Colonic mucosa (tissue), 4 donors: ENCODE measurements at regions not wholly inside any gene's neighbourhood (a gene's known extent, or its start where the extent isn't known, plus 50 kb on each side); places are given as distances from the start of the nearest gene placed in this dataset.

Experiments
- DNase-seq: peaks from one replicate; pipeline ENCODE4 v3.0.0-alpha.2; 2020
- H3K27ac ChIP-seq: fragments of 200-600 bp; one replicate; pipeline ENCODE4 v1.8.0; 2021
- H3K27me3 ChIP-seq: fragments of 200-600 bp; one replicate; pipeline ENCODE4 v1.8.0; 2021
- H3K36me3 ChIP-seq: fragments of 200-600 bp; one replicate; pipeline ENCODE4 v1.8.0; 2021
- H3K4me1 ChIP-seq: fragments of 200-600 bp; one replicate; pipeline ENCODE4 v1.8.0; 2021; ENCODE audit warnings: mild to moderate bottlenecking
- H3K4me3 ChIP-seq: fragments of 200-600 bp; one replicate; pipeline ENCODE4 v1.8.0; 2021
- H3K9ac ChIP-seq, 2 donors: one replicate each; pipeline ENCODE4 v1.7.0; 2013; ENCODE audit warnings: control low read depth in 2 of 2, low read depth in 2 of 2, low read length in 2 of 2
- H3K9me3 ChIP-seq: fragments of 200-600 bp; one replicate; pipeline ENCODE4 v1.8.0; 2021
- intact Hi-C: fragments of 100-400 bp; cut with DNase I; formaldehyde crosslinking; loops from one replicate; pipeline ENCODE4 v1.14.1; 2022
- TF ChIP-seq, protein P1 (sequence below): fragments of 200-600 bp; IDR thresholded peaks from one replicate; pipeline ENCODE4 v1.8.0; 2022; ENCODE audit warnings: antibody characterized with exemption, mild to moderate bottlenecking
- donor health status: healthy.
- donor health status: DM: no; HTN: no; CAD: no.
- donor health status: DM: no; HTN: no; CAD: no.

DNA sequence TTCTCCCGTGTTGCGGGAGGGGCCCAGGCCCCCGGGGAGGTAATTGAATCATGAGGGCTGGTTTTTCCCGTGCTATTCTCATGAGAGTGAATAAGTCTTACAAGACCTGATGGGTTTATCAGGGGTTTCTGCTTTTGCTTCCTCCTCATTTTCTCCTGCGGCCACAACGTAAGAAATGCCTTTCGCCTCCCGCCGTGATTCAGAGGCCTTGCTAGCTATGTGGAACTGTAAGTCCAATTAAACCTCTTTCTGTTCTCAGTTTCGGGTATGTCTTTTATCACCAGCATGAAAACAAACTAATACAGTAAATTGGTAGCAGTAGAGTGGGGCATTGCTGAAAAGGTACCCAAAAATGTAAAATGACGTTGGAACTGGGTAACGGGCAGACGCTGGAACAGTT is 1035.1 kb downstream of the DTWD2 start:
- TF ChIP-seq, protein P1, sequence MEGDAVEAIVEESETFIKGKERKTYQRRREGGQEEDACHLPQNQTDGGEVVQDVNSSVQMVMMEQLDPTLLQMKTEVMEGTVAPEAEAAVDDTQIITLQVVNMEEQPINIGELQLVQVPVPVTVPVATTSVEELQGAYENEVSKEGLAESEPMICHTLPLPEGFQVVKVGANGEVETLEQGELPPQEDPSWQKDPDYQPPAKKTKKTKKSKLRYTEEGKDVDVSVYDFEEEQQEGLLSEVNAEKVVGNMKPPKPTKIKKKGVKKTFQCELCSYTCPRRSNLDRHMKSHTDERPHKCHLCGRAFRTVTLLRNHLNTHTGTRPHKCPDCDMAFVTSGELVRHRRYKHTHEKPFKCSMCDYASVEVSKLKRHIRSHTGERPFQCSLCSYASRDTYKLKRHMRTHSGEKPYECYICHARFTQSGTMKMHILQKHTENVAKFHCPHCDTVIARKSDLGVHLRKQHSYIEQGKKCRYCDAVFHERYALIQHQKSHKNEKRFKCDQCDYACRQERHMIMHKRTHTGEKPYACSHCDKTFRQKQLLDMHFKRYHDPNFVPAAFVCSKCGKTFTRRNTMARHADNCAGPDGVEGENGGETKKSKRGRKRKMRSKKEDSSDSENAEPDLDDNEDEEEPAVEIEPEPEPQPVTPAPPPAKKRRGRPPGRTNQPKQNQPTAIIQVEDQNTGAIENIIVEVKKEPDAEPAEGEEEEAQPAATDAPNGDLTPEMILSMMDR: no peak
- Histone ChIP-seq H3K27me3 (no peaks in the 10 kb centered on the region), H3K4me3 (no peak overlapping the region), H3K27ac (no peak overlapping the region), H3K4me1 (no peaks in the 10 kb centered on the region), H3K36me3 (no peaks in the 10 kb centered on the region), H3K9ac (no peak overlapping the region), H3K9me3 (no peaks in the 10 kb centered on the region)
- no peak for DNase-seq
- intact Hi-C loops: no loop called here

DNA sequence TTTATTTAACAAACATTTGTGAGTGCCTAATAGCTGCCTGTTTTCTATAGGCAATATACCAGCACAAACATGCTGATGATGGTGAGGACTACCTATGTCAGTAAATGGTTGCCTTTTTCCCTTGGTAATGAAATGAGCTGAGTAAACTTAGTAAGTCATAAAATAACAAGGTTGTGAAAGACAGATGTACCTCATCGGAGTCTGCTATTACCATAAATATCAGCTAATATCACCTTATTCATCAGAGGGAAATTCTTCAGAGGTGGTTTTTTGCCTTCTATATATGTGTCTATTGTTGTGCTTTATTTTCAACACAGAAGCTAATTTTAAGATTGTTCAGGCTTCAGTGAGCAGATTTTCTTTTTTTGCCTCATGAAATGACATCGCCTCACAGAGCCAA is 1040.5 kb downstream of the DTWD2 start:
- H3K27me3 ChIP-seq: no peaks in the 10 kb centered on the region
- intact Hi-C loops: no loop called here

DNA sequence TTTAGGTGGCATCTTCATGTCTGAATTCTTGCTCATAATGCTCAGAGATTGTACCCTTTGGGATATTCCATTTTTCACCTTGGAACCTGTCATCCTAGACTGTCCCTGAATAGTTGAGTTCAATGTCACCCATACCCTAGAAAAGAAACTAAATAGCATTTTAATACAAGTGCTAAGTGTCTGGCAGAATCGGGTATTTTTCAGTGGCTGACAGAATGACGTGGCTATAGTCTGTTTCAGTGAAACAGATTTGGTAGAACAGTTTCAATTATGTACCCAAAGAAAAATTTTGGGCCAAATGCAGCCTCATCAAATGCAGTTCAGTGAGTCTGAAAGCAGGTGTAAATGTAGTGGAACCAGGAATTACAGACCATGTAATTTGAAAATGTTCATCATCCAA is 1041.2 kb downstream of the DTWD2 start:
- Histone ChIP-seq H3K9me3 (no peaks in the 10 kb centered on the region), H3K9ac (no peak overlapping the region), H3K27me3 (no peaks in the 10 kb centered on the region), H3K4me3 (no peak overlapping the region), H3K36me3 (no peaks in the 10 kb centered on the region), H3K4me1 (no peaks in the 10 kb centered on the region), H3K27ac (no peak overlapping the region)
- TF ChIP-seq, protein P1: no peak
- DNase-seq: no peak
- intact Hi-C loops: no loop called here

More for the DNA sequence above, 1040.5 kb downstream of the DTWD2 start:
- Histone ChIP-seq H3K27ac (no peak overlapping the region), H3K36me3 (no peaks in the 10 kb centered on the region), H3K4me1 (no peaks in the 10 kb centered on the region), H3K4me3 (no peak overlapping the region), H3K9me3 (no peaks in the 10 kb centered on the region), H3K9ac (no peak overlapping the region)
- no peak for DNase-seq
- TF ChIP-seq, protein P1: no peak

DNA sequence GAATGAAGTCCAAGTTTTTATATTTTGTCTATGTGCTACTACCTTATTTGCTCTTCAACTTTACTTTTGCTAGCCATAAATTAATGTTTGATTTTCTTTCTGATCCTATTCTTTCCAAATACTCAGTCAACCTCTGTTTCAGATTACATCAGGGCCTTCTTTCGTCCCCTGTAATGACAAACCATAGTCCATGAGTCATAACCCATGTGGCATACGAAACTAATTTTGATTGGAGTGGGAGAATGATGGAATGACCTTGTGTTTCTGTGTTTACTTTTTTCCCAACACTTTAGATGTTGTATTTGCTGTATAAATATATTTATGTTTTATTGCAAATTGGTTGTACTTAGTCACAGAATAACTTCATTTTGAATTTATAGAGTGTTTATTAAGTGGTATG is 1043.1 kb downstream of the DTWD2 start:
- Histone ChIP-seq H3K4me3 (no peak overlapping the region), H3K36me3 (no peaks in the 10 kb centered on the region)

DNA sequence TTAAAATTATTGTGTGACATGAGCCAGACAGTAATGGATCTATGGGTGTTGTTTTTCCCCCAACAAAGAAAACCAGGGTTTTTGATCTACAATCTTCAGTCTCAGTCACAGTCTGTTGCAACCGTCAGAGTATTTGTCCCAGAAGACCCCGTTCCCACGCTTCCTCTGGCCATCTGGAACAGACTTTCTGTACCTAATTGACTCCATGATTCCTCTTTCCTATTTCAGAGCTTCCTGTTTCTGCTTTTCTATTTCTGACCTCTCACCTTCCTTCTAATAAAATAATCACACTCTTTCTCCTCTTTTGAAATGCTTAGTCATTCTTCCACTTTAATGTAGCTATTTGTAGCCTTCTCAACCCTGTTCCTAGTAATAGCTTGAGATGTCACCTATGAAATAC is 1044.8 kb downstream of the DTWD2 start:
- DNase-seq: no peak
- intact Hi-C loops: no loop called here

More for the DNA sequence above, 1043.1 kb downstream of the DTWD2 start:
- no peaks in the 10 kb centered on the region for H3K9me3 ChIP-seq
- TF ChIP-seq, protein P1: no peak
- no peak overlapping the region for H3K9ac ChIP-seq
- DNase-seq: no peak
- intact Hi-C loops: no loop called here
- H3K27me3 ChIP-seq: no peaks in the 10 kb centered on the region
- no peaks in the 10 kb centered on the region for H3K4me1 ChIP-seq
- H3K27ac ChIP-seq: no peak overlapping the region

More for the DNA sequence above, 1044.8 kb downstream of the DTWD2 start:
- Histone ChIP-seq H3K27ac (no peak overlapping the region), H3K9ac (no peak overlapping the region), H3K4me3 (no peak overlapping the region), H3K36me3 (no peaks in the 10 kb centered on the region), H3K27me3 (no peaks in the 10 kb centered on the region), H3K4me1 (no peaks in the 10 kb centered on the region), H3K9me3 (no peaks in the 10 kb centered on the region)
- TF ChIP-seq, protein P1: no peak
